Glutamatergic neuron (in vitro differentiated cells): ENCODE measurements at regions not wholly inside any gene's neighbourhood (a gene's known extent, or its start where the extent isn't known, plus 50 kb on each side); places are given as distances from the start of the nearest gene placed in this dataset.

Source experiments
- DNase-seq: peaks from one replicate; pipeline ENCODE4 v3.0.0; 2022
- H3K27ac Mint-ChIP-seq: one replicate; pipeline ENCODE4 v1.8.0; 2020; ENCODE audit warnings: mild to moderate bottlenecking, mixed read lengths, inconsistent platforms; ENCODE audit not compliant: unreplicated experiment
- H3K27me3 Mint-ChIP-seq: one replicate; pipeline ENCODE4 v1.8.0; 2020; ENCODE audit warnings: mild to moderate bottlenecking, moderate library complexity, mixed read lengths, inconsistent platforms; ENCODE audit not compliant: unreplicated experiment
- H3K36me3 Mint-ChIP-seq: one replicate; pipeline ENCODE4 v1.8.0; 2020; ENCODE audit warnings: mild to moderate bottlenecking, mixed read lengths, inconsistent platforms; ENCODE audit not compliant: unreplicated experiment
- H3K4me1 Mint-ChIP-seq: one replicate; pipeline ENCODE4 v1.8.0; 2020; ENCODE audit warnings: mild to moderate bottlenecking, low read depth, mixed read lengths, inconsistent platforms; ENCODE audit not compliant: unreplicated experiment
- H3K4me3 Mint-ChIP-seq: one replicate; pipeline ENCODE4 v1.8.0; 2020; ENCODE audit warnings: mild to moderate bottlenecking, mixed read lengths, inconsistent platforms; ENCODE audit not compliant: unreplicated experiment
- H3K9me3 Mint-ChIP-seq: one replicate; pipeline ENCODE4 v1.8.0; 2020; ENCODE audit warnings: mild to moderate bottlenecking, moderate library complexity, mixed read lengths, inconsistent platforms; ENCODE audit not compliant: unreplicated experiment
- TF ChIP-seq, protein P1 (sequence below): fragments of 200-600 bp; sonication (generic); IDR thresholded peaks from one replicate; pipeline ENCODE4 v1.5.0; 2021; ENCODE audit not compliant: partially characterized antibody, unreplicated experiment

DNA sequence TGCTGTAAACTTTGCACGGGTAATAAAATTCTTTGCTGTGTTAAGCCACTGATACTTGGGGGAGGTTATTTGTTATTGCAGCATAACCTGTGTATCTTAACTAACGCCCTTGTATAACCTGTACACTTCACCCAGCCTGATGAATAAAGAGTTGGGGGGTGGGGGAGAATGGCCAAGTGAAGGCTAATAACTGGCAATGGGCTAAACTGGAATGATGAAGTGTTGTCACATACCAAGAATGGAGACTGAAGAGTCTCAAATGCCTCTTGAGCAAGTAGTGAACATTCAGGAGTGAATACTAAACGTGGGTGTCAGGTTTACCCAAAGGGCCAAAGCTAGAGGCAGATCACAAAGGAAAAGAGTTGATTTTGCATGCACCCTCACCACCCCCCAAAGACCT lies 169.4 kb downstream of the C1orf94 start:
- peaks cover 2% of the 10 kb centered on the region for H3K4me1 Mint-ChIP-seq
- no peaks in the 10 kb centered on the region for H3K36me3 Mint-ChIP-seq
- H3K27ac Mint-ChIP-seq = no peak overlapping the region
- no peak overlapping the region for H3K4me3 Mint-ChIP-seq
- no peak for DNase-seq
- TF ChIP-seq, protein P1, sequence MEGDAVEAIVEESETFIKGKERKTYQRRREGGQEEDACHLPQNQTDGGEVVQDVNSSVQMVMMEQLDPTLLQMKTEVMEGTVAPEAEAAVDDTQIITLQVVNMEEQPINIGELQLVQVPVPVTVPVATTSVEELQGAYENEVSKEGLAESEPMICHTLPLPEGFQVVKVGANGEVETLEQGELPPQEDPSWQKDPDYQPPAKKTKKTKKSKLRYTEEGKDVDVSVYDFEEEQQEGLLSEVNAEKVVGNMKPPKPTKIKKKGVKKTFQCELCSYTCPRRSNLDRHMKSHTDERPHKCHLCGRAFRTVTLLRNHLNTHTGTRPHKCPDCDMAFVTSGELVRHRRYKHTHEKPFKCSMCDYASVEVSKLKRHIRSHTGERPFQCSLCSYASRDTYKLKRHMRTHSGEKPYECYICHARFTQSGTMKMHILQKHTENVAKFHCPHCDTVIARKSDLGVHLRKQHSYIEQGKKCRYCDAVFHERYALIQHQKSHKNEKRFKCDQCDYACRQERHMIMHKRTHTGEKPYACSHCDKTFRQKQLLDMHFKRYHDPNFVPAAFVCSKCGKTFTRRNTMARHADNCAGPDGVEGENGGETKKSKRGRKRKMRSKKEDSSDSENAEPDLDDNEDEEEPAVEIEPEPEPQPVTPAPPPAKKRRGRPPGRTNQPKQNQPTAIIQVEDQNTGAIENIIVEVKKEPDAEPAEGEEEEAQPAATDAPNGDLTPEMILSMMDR = no peak
- H3K9me3 Mint-ChIP-seq = no peaks in the 10 kb centered on the region
- no peaks in the 10 kb centered on the region for H3K27me3 Mint-ChIP-seq

DNA sequence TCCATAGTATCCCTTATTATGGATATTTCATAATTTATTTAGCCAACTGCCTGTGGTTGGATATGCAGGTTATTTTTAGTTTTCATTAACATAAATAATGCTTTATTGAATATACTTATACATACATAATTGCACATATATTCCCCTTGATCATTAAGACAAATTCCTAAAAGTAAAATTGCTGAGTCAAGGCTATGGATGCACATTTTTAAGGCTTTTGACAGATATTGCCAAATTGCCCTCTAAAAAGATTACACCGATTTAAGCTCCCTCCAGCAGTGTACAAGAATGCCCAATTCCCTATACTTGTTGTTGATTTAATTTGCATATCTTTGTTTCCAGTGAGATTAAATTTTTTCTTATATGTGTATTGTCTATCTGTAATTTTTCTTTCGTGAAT lies 176.7 kb downstream of the C1orf94 start:
- H3K4me3 Mint-ChIP-seq = no peak overlapping the region
- no peak for DNase-seq
- H3K4me1 Mint-ChIP-seq = no peaks in the 10 kb centered on the region
- H3K27me3 Mint-ChIP-seq = no peaks in the 10 kb centered on the region
- TF ChIP-seq, protein P1 = no peak
- H3K36me3 Mint-ChIP-seq = no peaks in the 10 kb centered on the region
- no peaks in the 10 kb centered on the region for H3K9me3 Mint-ChIP-seq
- no peak overlapping the region for H3K27ac Mint-ChIP-seq

DNA sequence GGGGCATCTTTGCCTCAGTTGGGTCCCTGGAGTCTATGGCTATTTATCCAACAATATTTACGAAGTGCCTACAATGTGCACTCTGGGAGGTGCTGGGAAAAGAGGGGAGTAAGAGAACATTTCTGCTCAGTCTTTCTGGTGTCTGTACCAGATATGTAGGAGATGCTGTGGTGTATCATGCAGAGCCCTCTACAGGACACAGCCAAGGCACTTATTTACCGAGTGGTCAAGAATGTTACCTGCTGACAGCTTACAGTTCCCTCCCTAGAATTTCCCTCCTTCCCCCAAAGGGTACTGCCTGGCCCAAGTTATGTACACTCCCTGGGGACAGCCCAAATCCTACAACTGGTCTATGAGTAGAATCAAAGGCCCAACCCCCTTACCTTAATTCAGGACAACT lies 177.7 kb downstream of the C1orf94 start:
- Mint-ChIP-seq H3K4me1 (no peaks in the 10 kb centered on the region), H3K27me3 (no peaks in the 10 kb centered on the region), H3K27ac (no peak overlapping the region), H3K36me3 (no peaks in the 10 kb centered on the region), H3K9me3 (no peaks in the 10 kb centered on the region), H3K4me3 (no peak overlapping the region)
- TF ChIP-seq, protein P1 = no peak
- DNase-seq = no peak

DNA sequence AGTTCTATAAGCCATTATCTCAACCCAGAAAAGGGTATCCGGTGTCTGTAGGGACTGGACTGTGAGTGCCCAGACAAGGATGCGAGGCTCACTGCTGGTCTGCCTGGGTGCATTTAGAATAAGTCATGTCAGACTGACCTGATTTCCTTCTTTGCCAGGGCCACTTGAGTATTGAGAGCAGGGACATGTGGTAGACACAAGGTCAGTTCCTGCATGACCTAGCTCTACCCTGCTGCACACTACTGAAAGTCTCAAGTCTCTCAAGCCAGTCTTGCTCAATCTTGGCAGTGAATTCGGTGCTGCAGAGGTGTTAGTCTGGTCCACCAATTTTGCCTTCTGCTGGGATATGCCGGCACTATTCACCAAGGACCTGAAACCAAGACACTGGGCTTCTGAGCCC lies 180.1 kb downstream of the C1orf94 start:
- no peak for DNase-seq
- Mint-ChIP-seq H3K4me3 (no peak overlapping the region), H3K4me1 (no peaks in the 10 kb centered on the region), H3K9me3 (no peaks in the 10 kb centered on the region), H3K27me3 (peaks cover 1% of the 10 kb centered on the region), H3K27ac (no peak overlapping the region), H3K36me3 (no peaks in the 10 kb centered on the region)
- TF ChIP-seq, protein P1 = no peak

DNA sequence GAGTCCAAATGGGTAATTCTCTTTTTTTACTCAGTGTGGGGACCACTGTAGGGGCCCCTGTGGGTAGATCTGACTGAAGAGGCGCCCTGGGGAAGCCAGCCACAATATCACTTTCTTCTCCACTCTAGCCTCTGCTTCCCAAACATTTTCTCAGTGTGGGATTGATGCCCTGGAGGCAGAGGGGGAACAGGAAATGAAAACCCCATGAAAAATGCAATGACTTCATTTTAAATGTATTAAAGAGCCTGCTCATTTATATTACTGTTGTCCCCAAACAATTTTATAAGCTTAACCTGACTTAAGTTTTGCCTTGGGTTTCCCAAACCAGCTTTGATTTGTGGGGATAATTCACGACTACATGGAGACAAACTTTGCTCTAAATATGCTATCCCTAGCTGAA lies 181.9 kb downstream of the C1orf94 start:
- Mint-ChIP-seq H3K4me1 (no peaks in the 10 kb centered on the region), H3K9me3 (peaks cover 3% of the 10 kb centered on the region), H3K27ac (no peak overlapping the region), H3K27me3 (peaks cover 1% of the 10 kb centered on the region), H3K4me3 (no peak overlapping the region), H3K36me3 (no peaks in the 10 kb centered on the region)
- DNase-seq = no peak
- TF ChIP-seq, protein P1 = no peak
